Cardiac muscle cell (in vitro differentiated cells and primary cell): ENCODE measurements at regions not wholly inside any gene's neighbourhood (a gene's known extent, or its start where the extent isn't known, plus 50 kb on each side); places are given as distances from the start of the nearest gene placed in this dataset.
"Not testable (repeated sequence)": the region's sequence is repeated elsewhere in the genome, so short reads cannot be mapped to it uniquely, and the experiment has no call there.

Experiments
- DNase-seq, 2 donors: peaks; one replicate each; pipeline versions ENCODE4 v3.0.0 to v3.0.0-alpha.2; 2010 to 2017; ENCODE audit warnings: low read depth in 1 of 2, low spot score in 1 of 2
- H3K27ac ChIP-seq: fragments of 200-600 bp; sonication (generic); 2 replicates; pipeline ENCODE4 v1.5.1; 2016
- H3K27me3 ChIP-seq: fragments of 200-600 bp; sonication (generic); 2 replicates; pipeline ENCODE4 v1.6.0; 2016; ENCODE audit warnings: control low read depth
- H3K36me3 ChIP-seq: fragments of 200-600 bp; sonication (generic); 2 replicates; pipeline ENCODE4 v1.5.1; 2016; ENCODE audit warnings: control low read depth
- H3K4me1 ChIP-seq: fragments of 200-600 bp; sonication (generic); 2 replicates; pipeline ENCODE4 v1.8.1; 2017; ENCODE audit warnings: low read depth, mild to moderate bottlenecking, mixed run types
- H3K4me3 ChIP-seq: fragments of 200-600 bp; sonication (generic); 2 replicates; pipeline ENCODE4 v1.5.1; 2016; ENCODE audit warnings: mild to moderate bottlenecking
- H3K9me3 ChIP-seq: fragments of 200-600 bp; sonication (generic); 2 replicates; pipeline ENCODE4 v1.5.1; 2017; ENCODE audit warnings: low read depth, mild to moderate bottlenecking, control low read depth

- H3K36me3 ChIP-seq, H3K9me3 ChIP-seq, H3K4me1 ChIP-seq, H3K4me3 ChIP-seq, DNase-seq, H3K27ac ChIP-seq, H3K27me3 ChIP-seq: not testable (repeated sequence)
Measured at GRCh38 chr16:29355339-29356059, 51.0 kb downstream of the NPIPB11 start.

GRCh38 chr16:29354449-29354848 lies 52.1 kb downstream of the NPIPB11 start:
- not testable (repeated sequence) for H3K4me3 ChIP-seq, H3K27me3 ChIP-seq, H3K4me1 ChIP-seq, H3K36me3 ChIP-seq, DNase-seq, H3K9me3 ChIP-seq, H3K27ac ChIP-seq

GRCh38 chr16:29352617-29352999 lies 53.9 kb downstream of the NPIPB11 start:
- not testable (repeated sequence) for H3K4me1 ChIP-seq

GRCh38 chr16:29351970-29352616 lies 54.4 kb downstream of the NPIPB11 start:
- not testable (repeated sequence) for DNase-seq, H3K27ac ChIP-seq, H3K36me3 ChIP-seq, H3K4me3 ChIP-seq, H3K4me1 ChIP-seq, H3K9me3 ChIP-seq, H3K27me3 ChIP-seq

More at GRCh38 chr16:29352617-29352999, 53.9 kb downstream of the NPIPB11 start:
- H3K36me3 ChIP-seq, H3K4me3 ChIP-seq, H3K27me3 ChIP-seq, H3K27ac ChIP-seq, DNase-seq, H3K9me3 ChIP-seq: not testable (repeated sequence)

- not testable (repeated sequence) for DNase-seq, H3K4me1 ChIP-seq, H3K9me3 ChIP-seq, H3K4me3 ChIP-seq, H3K36me3 ChIP-seq, H3K27me3 ChIP-seq, H3K27ac ChIP-seq
Measured at GRCh38 chr16:29351271-29351969, 55.1 kb downstream of the NPIPB11 start.

- not testable (repeated sequence) for H3K36me3 ChIP-seq, H3K9me3 ChIP-seq, H3K4me3 ChIP-seq, H3K4me1 ChIP-seq, H3K27me3 ChIP-seq, H3K27ac ChIP-seq
- DNase-seq: peak in 1 of 2 donors; percentile 93
Measured at GRCh38 chr16:29349966-29350365, 56.5 kb downstream of the NPIPB11 start.

- peak in 1 of 2 donors; percentile 21 for DNase-seq
- not testable (repeated sequence) for H3K27me3 ChIP-seq
Measured at GRCh38 chr16:29348748-29349147, 57.8 kb downstream of the NPIPB11 start.

GRCh38 chr16:29348123-29348690 lies 58.3 kb downstream of the NPIPB11 start:
- H3K4me3 ChIP-seq, H3K4me1 ChIP-seq, H3K27me3 ChIP-seq, H3K9me3 ChIP-seq, H3K27ac ChIP-seq, H3K36me3 ChIP-seq: not testable (repeated sequence)
- DNase-seq: peak in 1 of 2 donors; percentile 48

More at GRCh38 chr16:29348748-29349147, 57.8 kb downstream of the NPIPB11 start:
- not testable (repeated sequence) for H3K4me1 ChIP-seq, H3K27ac ChIP-seq, H3K4me3 ChIP-seq, H3K9me3 ChIP-seq, H3K36me3 ChIP-seq

- not testable (repeated sequence) for H3K4me1 ChIP-seq, H3K4me3 ChIP-seq, DNase-seq, H3K27me3 ChIP-seq, H3K9me3 ChIP-seq, H3K27ac ChIP-seq, H3K36me3 ChIP-seq
Measured at GRCh38 chr16:29346796-29347580, 59.5 kb downstream of the NPIPB11 start.

- not testable (repeated sequence) for H3K27ac ChIP-seq, H3K27me3 ChIP-seq, DNase-seq, H3K4me3 ChIP-seq, H3K36me3 ChIP-seq, H3K4me1 ChIP-seq, H3K9me3 ChIP-seq
Measured at GRCh38 chr16:29346203-29346602, 60.3 kb downstream of the NPIPB11 start.

- not testable (repeated sequence) for H3K4me3 ChIP-seq, H3K9me3 ChIP-seq, H3K27me3 ChIP-seq, H3K36me3 ChIP-seq, H3K27ac ChIP-seq, DNase-seq, H3K4me1 ChIP-seq
Measured at GRCh38 chr16:29342937-29343336, 63.6 kb downstream of the NPIPB11 start.

- not testable (repeated sequence) for H3K9me3 ChIP-seq, DNase-seq, H3K27ac ChIP-seq, H3K4me1 ChIP-seq, H3K4me3 ChIP-seq, H3K36me3 ChIP-seq, H3K27me3 ChIP-seq
Measured at GRCh38 chr16:29340779-29341438, 65.6 kb downstream of the NPIPB11 start.

- H3K27me3 ChIP-seq, H3K9me3 ChIP-seq, H3K4me3 ChIP-seq, H3K4me1 ChIP-seq, H3K36me3 ChIP-seq, H3K27ac ChIP-seq, DNase-seq: not testable (repeated sequence)
Measured at GRCh38 chr16:29340235-29340634, 66.3 kb downstream of the NPIPB11 start.
